A673 (cell line): ENCODE measurements at regions not wholly inside any gene's neighbourhood (a gene's known extent, or its start where the extent isn't known, plus 50 kb on each side); places are given as distances from the start of the nearest gene placed in this dataset.

Experiments used
- BruUV-seq: library from RNA; stranded (reverse); fragments of 400-500 nt; replicated peaks from 2 replicates; lab custom pipeline; 2021; lab: Mats Ljungman, UMichigan
- CTCF ChIA-PET: fragments of 300-600 bp; sonication (Branson Sonifier 250); formaldehyde crosslinking; loops from one replicate; lab custom pipeline; 2022; ENCODE audit warnings: antibody characterized with exemption; lab: Charles Lee
- POLR2A ChIA-PET: fragments of 300-600 bp; sonication (Branson Sonifier 250); formaldehyde crosslinking; loops from one replicate; lab custom pipeline; 2022; ENCODE audit warnings: antibody characterized with exemption; ENCODE audit not compliant: low non-redundant PET; lab: Charles Lee
- DNase-seq: peaks from one replicate; pipeline ENCODE4 v3.0.0-alpha.2; 2015; ENCODE audit warnings: low spot score
- H3K27ac ChIP-seq: fragments of 200-600 bp; sonication (generic); 2 replicates; pipeline ENCODE4 v1.5.1; 2016; ENCODE audit warnings: mixed run types, low read depth, mild to moderate bottlenecking, mixed read lengths, antibody characterized with exemption, low read length; ENCODE audit not compliant: poor library complexity, severe bottlenecking
- H3K27me3 ChIP-seq: fragments of 200-600 bp; sonication (generic); replicated peaks from 2 replicates; pipeline ENCODE4 v1.6.1; 2017; ENCODE audit warnings: mixed run types, low read depth, mild to moderate bottlenecking, mixed read lengths, antibody characterized with exemption, low read length; ENCODE audit not compliant: insufficient read depth, poor library complexity
- H3K36me3 ChIP-seq: fragments of 200-600 bp; sonication (generic); 2 replicates; pipeline ENCODE4 v1.6.1; 2016; ENCODE audit warnings: mixed run types, mild to moderate bottlenecking, mixed read lengths, antibody characterized with exemption, low read length; ENCODE audit not compliant: insufficient read depth, poor library complexity, severe bottlenecking
- H3K4me1 ChIP-seq: fragments of 200-600 bp; sonication (generic); 2 replicates; pipeline ENCODE4 v1.6.1; 2017; ENCODE audit warnings: mixed run types, mild to moderate bottlenecking, mixed read lengths, antibody characterized with exemption, low read length; ENCODE audit not compliant: insufficient read depth, poor library complexity, severe bottlenecking
- H3K4me3 ChIP-seq: fragments of 200-600 bp; sonication (generic); 2 replicates; pipeline ENCODE4 v1.5.1; 2016; ENCODE audit warnings: low read depth, mixed run types, mild to moderate bottlenecking, mixed read lengths, low read length; ENCODE audit not compliant: poor library complexity, severe bottlenecking
- H3K9me3 ChIP-seq: fragments of 200-600 bp; sonication (generic); 2 replicates; pipeline ENCODE4 v1.6.1; 2016; ENCODE audit warnings: mixed run types, low read depth, mild to moderate bottlenecking, mixed read lengths, antibody characterized with exemption, low read length; ENCODE audit not compliant: poor library complexity, severe bottlenecking
- CTCF ChIP-seq: fragments of 300-800, 200-600 bp; sonication (generic); conservative IDR thresholded peaks from 2 replicates; pipeline ENCODE4 v1.5.1; 2017; ENCODE audit warnings: low read depth, mild to moderate bottlenecking, antibody characterized with exemption, low read length, moderate library complexity, mixed read lengths
- EZH2 ChIP-seq: fragments of 200-600 bp; sonication (generic); IDR thresholded peaks from 2 replicates; pipeline ENCODE4 v1.6.1; 2017; ENCODE audit warnings: borderline replicate concordance, low read depth, mild to moderate bottlenecking, mixed read lengths, antibody characterized with exemption, low read length; ENCODE audit not compliant: poor library complexity, severe bottlenecking
- intact Hi-C: fragments of 100-400 bp; cut with micrococcal nuclease; formaldehyde crosslinking; loops from one replicate; pipeline ENCODE4 v1.10.0; 2022; ENCODE audit not compliant: unreplicated experiment

GRCh38 chr16:51034481-51035109, 116.5 kb downstream of the SALL1 start:
- BruUV-seq: no TSS peak
- POLR2A ChIA-PET: no interaction called here

GRCh38 chr16:51031598-51031997, 119.5 kb downstream of the SALL1 start:
- H3K4me1 ChIP-seq: peaks cover 7% of the 10 kb centered on the region

More at GRCh38 chr16:51034481-51035109, 116.5 kb downstream of the SALL1 start:
- no peaks in the 10 kb centered on the region for H3K36me3 ChIP-seq
- DNase-seq: peak; percentile 19
- TF ChIP-seq EZH2 (no peak), CTCF (no peak)
- H3K27ac ChIP-seq: no peak overlapping the region
- CTCF ChIA-PET: no interaction called here
- peaks cover 7% of the 10 kb centered on the region for H3K4me1 ChIP-seq
- intact Hi-C loops: no loop called here
- no peak overlapping the region for H3K4me3 ChIP-seq
- no peaks in the 10 kb centered on the region for H3K9me3 ChIP-seq
- H3K27me3 ChIP-seq: peaks cover 4% of the 10 kb centered on the region

GRCh38 chr16:51030516-51030915, 120.6 kb downstream of the SALL1 start:
- intact Hi-C loops: no loop called here
- ChIA-PET CTCF (no interaction called here), POLR2A (no interaction called here)
- H3K27me3 ChIP-seq: peaks cover 10% of the 10 kb centered on the region
- H3K9me3 ChIP-seq: no peaks in the 10 kb centered on the region
- H3K4me3 ChIP-seq: no peak overlapping the region
- no peak for DNase-seq
- peaks cover 7% of the 10 kb centered on the region for H3K4me1 ChIP-seq
- TF ChIP-seq CTCF (no peak), EZH2 (no peak)
- H3K36me3 ChIP-seq: no peaks in the 10 kb centered on the region
- no peak overlapping the region for H3K27ac ChIP-seq
- BruUV-seq: no TSS peak

More at GRCh38 chr16:51031598-51031997, 119.5 kb downstream of the SALL1 start:
- Histone ChIP-seq H3K27ac (no peak overlapping the region), H3K27me3 (peaks cover 4% of the 10 kb centered on the region), H3K4me3 (no peak overlapping the region), H3K36me3 (no peaks in the 10 kb centered on the region), H3K9me3 (no peaks in the 10 kb centered on the region)
- no TSS peak for BruUV-seq
- CTCF ChIA-PET: no interaction called here
- TF ChIP-seq CTCF: no peak
- TF ChIP-seq EZH2: no peak
- DNase-seq: no peak
- POLR2A ChIA-PET: no interaction called here
- intact Hi-C loops: no loop called here
